K562 (cell line): ENCODE measurements at regions not wholly inside any gene's neighbourhood (a gene's known extent, or its start where the extent isn't known, plus 50 kb on each side); places are given as distances from the start of the nearest gene placed in this dataset.

Source experiments
- ATAC-seq: fragments of 200-7000 bp; cut with Tn5 transposase; 3 replicates; pipeline ENCODE4 v1.9.1; 2020; ENCODE audit warnings: moderate library complexity
- BruUV-seq: library from RNA; stranded (reverse); fragments of 400-500 nt; replicated peaks from 2 replicates; lab custom pipeline; 2021; lab: Mats Ljungman, UMichigan
- CTCF ChIA-PET: fragments of 300-600 bp; formaldehyde crosslinking; extraction: SDS; loops from one replicate; lab custom pipeline; 2021; ENCODE audit warnings: low intra/inter-chr PET ratio; lab: Yijun Ruan, JAX
- POLR2A ChIA-PET: fragments of 300-600, 350-650 bp; sonication (Branson Sonifier 250); formaldehyde crosslinking; extraction: SDS; loops from one replicate; lab custom pipeline; 2021; ENCODE audit warnings: antibody characterized with exemption, inconsistent platforms; lab: Yijun Ruan, JAX
- DNase-seq, 4 experiments: peaks; one replicate each; pipeline versions ENCODE4 v3.0.0 to v3.0.0-alpha.2; 2011 to 2018; ENCODE audit warnings: low spot score in 3 of 4, mixed read lengths in 3 of 4; ENCODE audit errors: extremely low read depth in 1 of 4
- FAIRE-seq: peaks from 2 replicates; lab custom pipeline; 2011; peaks lifted over from hg19 to GRCh38; lab: Jason Lieb, UNC
- H2AFZ ChIP-seq: 2 replicates; pipeline ENCODE4 v1.6.0; 2011; ENCODE audit warnings: low read depth, low read length, control low read depth, inconsistent platforms
- H3K27ac ChIP-seq: fragments of 200-600 bp; 3 replicates; pipeline ENCODE4 v1.8.0; 2011; ENCODE audit warnings: low read depth, mild to moderate bottlenecking, control low read depth, inconsistent platforms, low read length, moderate library complexity, mixed read lengths; ENCODE audit errors: extremely low read depth
- H3K27me3 ChIP-seq, 2 experiments: fragments of 300-600 bp in 1 of 2; 2 replicates in 1 of 2; 3 replicates in 1 of 2; pipeline versions ENCODE4 v1.6.0 to v1.8.0; 2011; ENCODE audit warnings: inconsistent platforms in 2 of 2, low read length in 2 of 2, mild to moderate bottlenecking in 1 of 2, mixed read lengths in 1 of 2, moderate library complexity in 1 of 2; ENCODE audit not compliant: control insufficient read depth in 2 of 2, insufficient read depth in 2 of 2
- H3K36me3 ChIP-seq: fragments of 300-600 bp; 3 replicates; pipeline ENCODE4 v1.8.0; 2011; ENCODE audit warnings: mild to moderate bottlenecking, low read length, inconsistent platforms; ENCODE audit not compliant: control insufficient read depth, insufficient read depth
- H3K4me1 ChIP-seq, 2 experiments: fragments of 200-600 bp in 1 of 2; replicated peaks in 1 of 2; 2 replicates in 1 of 2; 3 replicates in 1 of 2; pipeline versions ENCODE4 v1.5.1 to v1.8.0; 2011; ENCODE audit warnings: inconsistent platforms in 2 of 2, low read length in 2 of 2, mild to moderate bottlenecking in 1 of 2, mixed read lengths in 1 of 2, moderate library complexity in 1 of 2; ENCODE audit not compliant: control insufficient read depth in 2 of 2, insufficient read depth in 2 of 2
- H3K4me2 ChIP-seq: 2 replicates; pipeline ENCODE4 v1.6.1; 2011; ENCODE audit warnings: low read length, control low read depth, inconsistent platforms, mixed read lengths; ENCODE audit not compliant: insufficient read depth
- H3K4me3 ChIP-seq: fragments of 200-600 bp; sonication (generic), shearing (Covaris generic); 2 replicates; pipeline ENCODE4 v1.5.1; 2016; ENCODE audit warnings: control low read depth, inconsistent platforms
- H3K79me2 ChIP-seq: fragments of 200-600 bp; 3 replicates; pipeline ENCODE4 v1.8.0; 2011; ENCODE audit warnings: low read length, inconsistent platforms; ENCODE audit not compliant: control insufficient read depth, insufficient read depth
- H3K9ac ChIP-seq, 2 experiments: 2 replicates each; pipeline versions ENCODE4 v1.6.0 to v1.6.1; 2011; ENCODE audit warnings: low read depth in 2 of 2, low read length in 2 of 2, control low read depth in 1 of 2, inconsistent platforms in 1 of 2, mild to moderate bottlenecking in 1 of 2, mixed read lengths in 1 of 2; ENCODE audit not compliant: insufficient read depth in 1 of 2
- H3K9me1 ChIP-seq: one replicate; pipeline ENCODE4 v1.6.0; 2011; ENCODE audit warnings: inconsistent platforms, mild to moderate bottlenecking, low read length, moderate library complexity; ENCODE audit not compliant: control insufficient read depth, insufficient read depth
- H3K9me3 ChIP-seq: replicated peaks from 2 replicates; pipeline ENCODE4 v1.5.1; 2011; ENCODE audit warnings: low read depth, low read length, inconsistent platforms; ENCODE audit not compliant: control insufficient read depth, insufficient read depth
- H4K20me1 ChIP-seq: replicated peaks from 2 replicates; pipeline ENCODE4 v1.6.1; 2011; ENCODE audit warnings: low read length, inconsistent platforms, mixed read lengths; ENCODE audit not compliant: control insufficient read depth, insufficient read depth
- ASH1L ChIP-seq: fragments of 450-650 bp; IDR thresholded peaks from 2 replicates; pipeline ENCODE4 v1.6.1; 2018; ENCODE audit warnings: borderline replicate concordance, mild to moderate bottlenecking, low read depth; ENCODE audit not compliant: partially characterized antibody
- CSDE1 ChIP-seq, 2 experiments: fragments of 450-650 bp; IDR thresholded peaks; 2 replicates each; pipeline ENCODE4 v1.6.1; 2016; ENCODE audit warnings: mild to moderate bottlenecking in 1 of 2
- MEIS2 ChIP-seq: fragments of 450-650 bp; IDR thresholded peaks from 2 replicates; pipeline ENCODE4 v1.6.1; 2014; ENCODE audit warnings: mild to moderate bottlenecking; ENCODE audit not compliant: partially characterized antibody
- MGA ChIP-seq: fragments of 450-650 bp; IDR thresholded peaks from 2 replicates; pipeline ENCODE4 v1.6.1; 2016; ENCODE audit warnings: mild to moderate bottlenecking, moderate library complexity
- NFXL1 ChIP-seq: fragments of 450-650 bp; formaldehyde crosslinking; IDR thresholded peaks from 2 replicates; pipeline ENCODE4 v1.4.0; 2021; ENCODE audit warnings: mild to moderate bottlenecking
- NR3C1 ChIP-seq: sonication (generic); formaldehyde crosslinking; IDR thresholded peaks from 2 replicates; pipeline ENCODE4 v1.8.1; 2022; ENCODE audit warnings: missing genetic modification reagents
- PML ChIP-seq: IDR thresholded peaks from 2 replicates; pipeline ENCODE4 v1.6.1; 2012; ENCODE audit warnings: low read length, inconsistent platforms
- SETDB1 ChIP-seq: IDR thresholded peaks from one replicate; pipeline ENCODE4 v1.6.1; 2012; ENCODE audit warnings: low read length, control low read depth, inconsistent platforms
- SNIP1 ChIP-seq: fragments of 450-650 bp; IDR thresholded peaks from 2 replicates; pipeline ENCODE4 v1.7.1; 2017; ENCODE audit warnings: low read depth, mild to moderate bottlenecking
- ZBTB43 ChIP-seq: sonication (generic); formaldehyde crosslinking; IDR thresholded peaks from 2 replicates; pipeline ENCODE4 v1.8.0; 2023; ENCODE audit warnings: mild to moderate bottlenecking, missing genetic modification reagents
- in situ Hi-C: fragments of 300-500 bp; cut with MboI; formaldehyde crosslinking; loops from 4 replicates; pipeline ENCODE4 v1.15.0; 2018; ENCODE audit warnings: inconsistent platforms, mixed read lengths
- intact Hi-C: fragments of 100-400 bp; cut with micrococcal nuclease; formaldehyde crosslinking; loops from 2 replicates; pipeline ENCODE4 v1.14.2; 2022

GRCh38 chr5:57671371-57671770, 188.8 kb upstream of the ACTBL2 start:
- BruUV-seq: no TSS peak
- Histone ChIP-seq H2AFZ (no peak overlapping the region), H3K4me1 (no peaks in the 10 kb centered on the region), H3K9me3 (no peaks in the 10 kb centered on the region), H3K36me3 (no peaks in the 10 kb centered on the region), H3K4me3 (no peak overlapping the region), H3K27ac (no peak overlapping the region), H3K4me2 (no peak overlapping the region), H3K27me3 (no peaks in the 10 kb centered on the region), H4K20me1 (no peaks in the 10 kb centered on the region), H3K9me1 (no peaks in the 10 kb centered on the region), H3K9ac (no peak overlapping the region), H3K79me2 (no peaks in the 10 kb centered on the region)
- POLR2A ChIA-PET: interaction anchor here (1.5 kb wide), 1 partner anchor 10 kb away, joined by 3 read pairs; no protein-coding TSS in a partner anchor
- CTCF ChIA-PET: no interaction called here
- no peak for DNase-seq
- in situ Hi-C loops: no loop called here
- ATAC-seq: no peak
- FAIRE-seq: no peak
- intact Hi-C loops: no loop called here
- TF ChIP-seq MGA (no peak), ZBTB43 (no peak), MEIS2 (no peak), CSDE1 (IDR thresholded peaks at IDR 0.05) (no peak), PML (no peak), ASH1L (no peak), NR3C1 (CRISPR knock-in tag) (no peak), SNIP1 (no peak), NFXL1 (CRISPR knock-in tag) (no peak), SETDB1 (no peak)
